ENCODE measurements at regions not wholly inside any gene's neighbourhood (a gene's known extent, or its start where the extent isn't known, plus 50 kb on each side); places are given as distances from the start of the nearest gene placed in this dataset.

DNA sequence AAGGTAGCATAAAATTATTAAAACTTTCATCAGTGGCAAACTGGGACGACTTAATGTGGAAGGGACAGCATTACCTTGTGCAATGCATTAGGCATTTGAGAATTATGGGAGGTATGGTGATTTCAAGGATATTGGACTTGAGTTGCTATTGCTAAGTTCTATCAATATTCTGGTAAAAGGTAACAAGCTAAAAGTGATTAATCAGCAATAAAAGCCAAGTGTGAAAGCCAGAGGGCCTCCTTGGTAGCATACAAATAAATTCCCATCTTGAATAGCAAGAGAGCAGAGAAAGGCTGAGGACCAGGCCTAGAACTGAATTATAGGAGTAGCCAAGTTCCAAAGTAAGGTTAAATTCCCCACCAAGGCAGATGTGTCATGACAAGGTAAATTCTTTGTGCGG lies 74.2 kb upstream of the KCNH7 start:
- TF ChIP-seq, protein P1, sequence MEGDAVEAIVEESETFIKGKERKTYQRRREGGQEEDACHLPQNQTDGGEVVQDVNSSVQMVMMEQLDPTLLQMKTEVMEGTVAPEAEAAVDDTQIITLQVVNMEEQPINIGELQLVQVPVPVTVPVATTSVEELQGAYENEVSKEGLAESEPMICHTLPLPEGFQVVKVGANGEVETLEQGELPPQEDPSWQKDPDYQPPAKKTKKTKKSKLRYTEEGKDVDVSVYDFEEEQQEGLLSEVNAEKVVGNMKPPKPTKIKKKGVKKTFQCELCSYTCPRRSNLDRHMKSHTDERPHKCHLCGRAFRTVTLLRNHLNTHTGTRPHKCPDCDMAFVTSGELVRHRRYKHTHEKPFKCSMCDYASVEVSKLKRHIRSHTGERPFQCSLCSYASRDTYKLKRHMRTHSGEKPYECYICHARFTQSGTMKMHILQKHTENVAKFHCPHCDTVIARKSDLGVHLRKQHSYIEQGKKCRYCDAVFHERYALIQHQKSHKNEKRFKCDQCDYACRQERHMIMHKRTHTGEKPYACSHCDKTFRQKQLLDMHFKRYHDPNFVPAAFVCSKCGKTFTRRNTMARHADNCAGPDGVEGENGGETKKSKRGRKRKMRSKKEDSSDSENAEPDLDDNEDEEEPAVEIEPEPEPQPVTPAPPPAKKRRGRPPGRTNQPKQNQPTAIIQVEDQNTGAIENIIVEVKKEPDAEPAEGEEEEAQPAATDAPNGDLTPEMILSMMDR (conservative IDR thresholded peaks at IDR 0.05; ENCODE audit: low read length): no peak
- TF ChIP-seq EZH2phosphoT487 (IDR thresholded peaks at IDR 0.05; ENCODE audit: borderline replicate concordance): no peak
